OCI-LY3 (cell line): ENCODE measurements at regions not wholly inside any gene's neighbourhood (a gene's known extent, or its start where the extent isn't known, plus 50 kb on each side); places are given as distances from the start of the nearest gene placed in this dataset.

Source experiments
- CTCF ChIP-seq: fragments of 200-600, 300-600 bp; sonication (generic); IDR thresholded peaks from 2 replicates; pipeline ENCODE4 v1.5.1; 2014; ENCODE audit warnings: antibody characterized with exemption, low read length, low read depth
- EZH2phosphoT487 ChIP-seq: fragments of 200-600 bp; shearing (Covaris generic); IDR thresholded peaks from 2 replicates; pipeline ENCODE4 v1.6.1; 2018; ENCODE audit warnings: antibody characterized with exemption, mixed run types, low read depth

GRCh38 chr1:234928642-234929041 lies 200.0 kb downstream of the TOMM20 start:
- TF ChIP-seq CTCF (no peak), EZH2phosphoT487 (no peak)
